ENCODE measurements at regions not wholly inside any gene's neighbourhood (a gene's known extent, or its start where the extent isn't known, plus 50 kb on each side); places are given as distances from the start of the nearest gene placed in this dataset.

DNA sequence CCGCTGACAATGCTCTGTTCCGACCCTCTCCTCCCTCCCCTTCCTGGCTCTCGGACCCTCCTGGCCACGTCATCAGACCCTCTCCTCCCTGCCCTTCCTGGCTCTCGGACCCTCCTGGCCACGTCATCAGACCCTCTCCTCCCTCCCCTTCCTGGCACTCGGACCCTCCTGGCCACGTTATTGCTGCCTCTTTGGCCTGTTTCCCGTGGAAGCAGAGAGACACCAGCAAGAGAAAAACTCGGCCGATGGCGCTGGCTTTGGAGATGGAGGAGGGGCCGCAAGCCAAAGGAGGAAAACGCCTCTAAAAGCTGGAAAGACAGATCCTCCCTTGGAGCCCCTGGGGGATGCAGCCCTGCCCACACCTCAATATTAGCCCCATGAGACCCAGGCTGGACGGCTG is 463.3 kb downstream of the BRD1 start:
- CTCF ChIA-PET, result no interaction called here

More for the DNA sequence above, 463.3 kb downstream of the BRD1 start:
- Histone ChIP-seq H3K9me2 (ENCODE audit: insufficient read depth) (no peaks in the 10 kb centered on the region), H4K20me1 (ENCODE audit: insufficient read depth) (no peaks in the 10 kb centered on the region; the same call in 1 of the 2 replicates), H3K4me1 (ENCODE audit: control insufficient read depth in 1 of 2, insufficient read depth in 2 of 2, low read length in 2 of 2) (peaks cover 5 to 18% of the 10 kb centered on the region in 2 experiments; a peak in 3 of 4 replicates), H3K9me3 (ENCODE audit: control insufficient read depth in 1 of 2, insufficient read depth in 1 of 2, low read depth in 1 of 2, low read length in 2 of 2) (no peaks in the 10 kb centered on the region), H2AFZ (ENCODE audit: low read depth, low read length, poor library complexity, severe bottlenecking) (no peak overlapping the region), H3K4me3 (replicated peaks in 1 of 2; ENCODE audit: low read depth in 1 of 2, low read length in 2 of 2) (no peak overlapping the region), H3K4me2 (ENCODE audit: low read length) (no peak overlapping the region), H3K27ac (ENCODE audit: low read depth, low read length) (no peak overlapping the region), H3K79me2 (ENCODE audit: insufficient read depth, low read length) (no peaks in the 10 kb centered on the region), H3K27me3 (ENCODE audit: insufficient read depth, low read length) (peaks cover 29% of the 10 kb centered on the region), H3K36me3 (ENCODE audit: control insufficient read depth in 1 of 2, insufficient read depth in 2 of 2, low read length in 2 of 2) (no peaks in the 10 kb centered on the region), H3K9ac (ENCODE audit: low read length) (no peak overlapping the region)
- TF ChIP-seq EZH2phosphoT487 (IDR thresholded peaks at IDR 0.05; ENCODE audit: borderline replicate concordance), result no peak
- no peak for TF ChIP-seq RAD21 (IDR thresholded peaks at IDR 0.05; ENCODE audit: low read depth)
- TF ChIP-seq EGR1 (IDR thresholded peaks at IDR 0.05; ENCODE audit: low read depth), result no peak
- TF ChIP-seq, protein P1, sequence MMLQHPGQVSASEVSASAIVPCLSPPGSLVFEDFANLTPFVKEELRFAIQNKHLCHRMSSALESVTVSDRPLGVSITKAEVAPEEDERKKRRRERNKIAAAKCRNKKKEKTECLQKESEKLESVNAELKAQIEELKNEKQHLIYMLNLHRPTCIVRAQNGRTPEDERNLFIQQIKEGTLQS (IDR thresholded peaks at IDR 0.05), result no peak
- no peak for TF ChIP-seq EZH2 (IDR thresholded peaks at IDR 0.05)
- TF ChIP-seq TCF7L2 (IDR thresholded peaks at IDR 0.05; ENCODE audit: borderline replicate concordance, extremely low read depth, insufficient read depth, insufficient read length), result no peak
- TF ChIP-seq ELF1 (IDR thresholded peaks at IDR 0.05; ENCODE audit: borderline replicate concordance, low read depth), result no peak
- TF ChIP-seq JUND (IDR thresholded peaks at IDR 0.05), result no peak
- no peak for TF ChIP-seq SRF (IDR thresholded peaks at IDR 0.05; ENCODE audit: low read depth)
- no peak for TF ChIP-seq ZNF274 (IDR thresholded peaks at IDR 0.05; ENCODE audit: low read depth, low read length)
- TF ChIP-seq, protein P2, sequence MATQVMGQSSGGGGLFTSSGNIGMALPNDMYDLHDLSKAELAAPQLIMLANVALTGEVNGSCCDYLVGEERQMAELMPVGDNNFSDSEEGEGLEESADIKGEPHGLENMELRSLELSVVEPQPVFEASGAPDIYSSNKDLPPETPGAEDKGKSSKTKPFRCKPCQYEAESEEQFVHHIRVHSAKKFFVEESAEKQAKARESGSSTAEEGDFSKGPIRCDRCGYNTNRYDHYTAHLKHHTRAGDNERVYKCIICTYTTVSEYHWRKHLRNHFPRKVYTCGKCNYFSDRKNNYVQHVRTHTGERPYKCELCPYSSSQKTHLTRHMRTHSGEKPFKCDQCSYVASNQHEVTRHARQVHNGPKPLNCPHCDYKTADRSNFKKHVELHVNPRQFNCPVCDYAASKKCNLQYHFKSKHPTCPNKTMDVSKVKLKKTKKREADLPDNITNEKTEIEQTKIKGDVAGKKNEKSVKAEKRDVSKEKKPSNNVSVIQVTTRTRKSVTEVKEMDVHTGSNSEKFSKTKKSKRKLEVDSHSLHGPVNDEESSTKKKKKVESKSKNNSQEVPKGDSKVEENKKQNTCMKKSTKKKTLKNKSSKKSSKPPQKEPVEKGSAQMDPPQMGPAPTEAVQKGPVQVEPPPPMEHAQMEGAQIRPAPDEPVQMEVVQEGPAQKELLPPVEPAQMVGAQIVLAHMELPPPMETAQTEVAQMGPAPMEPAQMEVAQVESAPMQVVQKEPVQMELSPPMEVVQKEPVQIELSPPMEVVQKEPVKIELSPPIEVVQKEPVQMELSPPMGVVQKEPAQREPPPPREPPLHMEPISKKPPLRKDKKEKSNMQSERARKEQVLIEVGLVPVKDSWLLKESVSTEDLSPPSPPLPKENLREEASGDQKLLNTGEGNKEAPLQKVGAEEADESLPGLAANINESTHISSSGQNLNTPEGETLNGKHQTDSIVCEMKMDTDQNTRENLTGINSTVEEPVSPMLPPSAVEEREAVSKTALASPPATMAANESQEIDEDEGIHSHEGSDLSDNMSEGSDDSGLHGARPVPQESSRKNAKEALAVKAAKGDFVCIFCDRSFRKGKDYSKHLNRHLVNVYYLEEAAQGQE (IDR thresholded peaks at IDR 0.05; ENCODE audit: low read depth), result no peak
- TF ChIP-seq POLR2A (IDR thresholded peaks at IDR 0.05; ENCODE audit: borderline replicate concordance, extremely low read depth, insufficient read depth, insufficient read length), result no peak
- TF ChIP-seq CEBPB (IDR thresholded peaks at IDR 0.05; ENCODE audit: low read depth), result no peak
- TF ChIP-seq, protein P3, sequence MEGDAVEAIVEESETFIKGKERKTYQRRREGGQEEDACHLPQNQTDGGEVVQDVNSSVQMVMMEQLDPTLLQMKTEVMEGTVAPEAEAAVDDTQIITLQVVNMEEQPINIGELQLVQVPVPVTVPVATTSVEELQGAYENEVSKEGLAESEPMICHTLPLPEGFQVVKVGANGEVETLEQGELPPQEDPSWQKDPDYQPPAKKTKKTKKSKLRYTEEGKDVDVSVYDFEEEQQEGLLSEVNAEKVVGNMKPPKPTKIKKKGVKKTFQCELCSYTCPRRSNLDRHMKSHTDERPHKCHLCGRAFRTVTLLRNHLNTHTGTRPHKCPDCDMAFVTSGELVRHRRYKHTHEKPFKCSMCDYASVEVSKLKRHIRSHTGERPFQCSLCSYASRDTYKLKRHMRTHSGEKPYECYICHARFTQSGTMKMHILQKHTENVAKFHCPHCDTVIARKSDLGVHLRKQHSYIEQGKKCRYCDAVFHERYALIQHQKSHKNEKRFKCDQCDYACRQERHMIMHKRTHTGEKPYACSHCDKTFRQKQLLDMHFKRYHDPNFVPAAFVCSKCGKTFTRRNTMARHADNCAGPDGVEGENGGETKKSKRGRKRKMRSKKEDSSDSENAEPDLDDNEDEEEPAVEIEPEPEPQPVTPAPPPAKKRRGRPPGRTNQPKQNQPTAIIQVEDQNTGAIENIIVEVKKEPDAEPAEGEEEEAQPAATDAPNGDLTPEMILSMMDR (IDR thresholded peaks at IDR 0.05 in 2 of 3, conservative IDR thresholded peaks at IDR 0.05 in 1 of 3; ENCODE audit: borderline replicate concordance in 1 of 3, insufficient read depth in 1 of 3, low read depth in 2 of 3, low read length in 2 of 3), result no peak
- no peak for TF ChIP-seq CBX3 (IDR thresholded peaks at IDR 0.05; ENCODE audit: low read depth)
- no TSS peak for BruUV-seq (replicated peaks)
- DNase-seq (ENCODE audit: low read depth, low spot score), result no peak
- no peak for ATAC-seq
- ChIA-PET POLR2A (no interaction called here), RAD21 (ENCODE audit: low non-redundant PET in 1 of 2, low total read pairs in 2 of 2, uncharacterized antibody in 2 of 2, unreplicated experiment in 2 of 2) (no interaction called here)
- intact Hi-C loops (cut with micrococcal nuclease), result no loop called here
